Large intestine (tissue), 3 donors: ENCODE measurements at regions not wholly inside any gene's neighbourhood (a gene's known extent, or its start where the extent isn't known, plus 50 kb on each side); places are given as distances from the start of the nearest gene placed in this dataset.
A peak's percentile ranks its signal among the peaks of the same experiment; 100 is the strongest.
"Not testable (repeated sequence)": the region's sequence is repeated elsewhere in the genome, so short reads cannot be mapped to it uniquely, and the experiment has no call there.

Experiments
- DNase-seq, 2 donors: peaks; one replicate each; pipeline versions ENCODE4 v3.0.0 to v3.0.0-alpha.2; 2013
- H3K27ac ChIP-seq: one replicate; pipeline ENCODE4 v1.5.1; 2013; ENCODE audit warnings: low read length
- H3K27me3 ChIP-seq: 2 replicates; pipeline ENCODE4 v1.6.1; 2013; ENCODE audit warnings: low read length; ENCODE audit not compliant: control insufficient read depth, insufficient read depth
- H3K36me3 ChIP-seq: 2 replicates; pipeline ENCODE4 v1.6.1; 2013; ENCODE audit warnings: low read length; ENCODE audit not compliant: control insufficient read depth, insufficient read depth
- H3K4me1 ChIP-seq: one replicate; pipeline ENCODE4 v1.6.1; 2013; ENCODE audit warnings: low read length; ENCODE audit not compliant: control insufficient read depth, insufficient read depth
- H3K4me3 ChIP-seq: one replicate; pipeline ENCODE4 v1.5.1; 2013; ENCODE audit warnings: low read length
- H3K9me3 ChIP-seq: one replicate; pipeline ENCODE4 v1.6.1; 2013; ENCODE audit warnings: mild to moderate bottlenecking, low read depth, low read length, moderate library complexity; ENCODE audit not compliant: control insufficient read depth
- WGBS: methylation state at CpG from one replicate; pipeline ENCODE4 v1.1.5; 2013; ENCODE audit warnings: low lambda C conversion rate; ENCODE audit not compliant: insufficient coverage; 5-methylcytosine and 5-hydroxymethylcytosine counted together

- no peak overlapping the region for H3K27ac ChIP-seq
- DNase-seq, result no peak
- H3K9me3 ChIP-seq, result no peaks in the 10 kb centered on the region
- H3K36me3 ChIP-seq, result no peaks in the 10 kb centered on the region
- no CpG with 5 or more reads among the region's 1 CpG for WGBS
- H3K4me1 ChIP-seq, result no peaks in the 10 kb centered on the region
- H3K27me3 ChIP-seq, result no peaks in the 10 kb centered on the region
- H3K4me3 ChIP-seq, result no peak overlapping the region
Observed at GRCh38 chr14:56419750-56420149, 159.8 kb upstream of the TMEM260 start.

GRCh38 chr14:56422221-56422620, 157.4 kb upstream of the TMEM260 start:
- peaks cover 2% of the 10 kb centered on the region for H3K27me3 ChIP-seq
- H3K36me3 ChIP-seq, result no peaks in the 10 kb centered on the region
- H3K27ac ChIP-seq, result no peak overlapping the region
- H3K9me3 ChIP-seq, result no peaks in the 10 kb centered on the region
- no peak for DNase-seq
- no peak overlapping the region for H3K4me3 ChIP-seq
- no peaks in the 10 kb centered on the region for H3K4me1 ChIP-seq
- WGBS, result 100% methylated on average over 1 of the region's 2 CpGs

GRCh38 chr14:56422703-56423213, 156.8 kb upstream of the TMEM260 start:
- Histone ChIP-seq H3K4me3 (no peak overlapping the region), H3K4me1 (no peaks in the 10 kb centered on the region), H3K27me3 (peaks cover 2% of the 10 kb centered on the region), H3K36me3 (no peaks in the 10 kb centered on the region), H3K9me3 (no peaks in the 10 kb centered on the region), H3K27ac (no peak overlapping the region)
- DNase-seq, result peak; percentile 43 to 60
- WGBS, result no CpG with 5 or more reads among the region's 1 CpG

GRCh38 chr14:56423544-56423943, 156.1 kb upstream of the TMEM260 start:
- no peak overlapping the region for H3K27ac ChIP-seq
- no peaks in the 10 kb centered on the region for H3K36me3 ChIP-seq
- peaks cover 4% of the 10 kb centered on the region for H3K27me3 ChIP-seq
- no peaks in the 10 kb centered on the region for H3K4me1 ChIP-seq
- H3K9me3 ChIP-seq, result no peaks in the 10 kb centered on the region
- no peak for DNase-seq
- no CpG with 5 or more reads among the region's 2 CpGs for WGBS
- H3K4me3 ChIP-seq, result no peak overlapping the region

GRCh38 chr14:56431013-56431412, 148.6 kb upstream of the TMEM260 start:
- Histone ChIP-seq H3K4me3 (no peak overlapping the region), H3K27me3 (peaks cover 25% of the 10 kb centered on the region), H3K36me3 (no peaks in the 10 kb centered on the region), H3K27ac (no peak overlapping the region), H3K9me3 (no peaks in the 10 kb centered on the region), H3K4me1 (no peaks in the 10 kb centered on the region)
- WGBS, result 20% methylated on average over 2 of the region's 4 CpGs
- DNase-seq, result no peak

- Histone ChIP-seq H3K36me3 (no peaks in the 10 kb centered on the region), H3K27ac (no peak overlapping the region), H3K4me3 (no peak overlapping the region), H3K4me1 (no peaks in the 10 kb centered on the region), H3K9me3 (no peaks in the 10 kb centered on the region), H3K27me3 (no peaks in the 10 kb centered on the region)
- DNase-seq, result no peak
- 91% methylated on average over 1 of the region's 2 CpGs for WGBS
Observed at GRCh38 chr14:56449670-56450213, 129.9 kb upstream of the TMEM260 start.

- WGBS, result no CpG with 5 or more reads among the region's 6 CpGs
- Histone ChIP-seq H3K27ac (no peak overlapping the region), H3K27me3 (no peaks in the 10 kb centered on the region), H3K36me3 (no peaks in the 10 kb centered on the region), H3K4me1 (no peaks in the 10 kb centered on the region), H3K9me3 (no peaks in the 10 kb centered on the region), H3K4me3 (no peak overlapping the region)
- DNase-seq, result no peak
Observed at GRCh38 chr14:56452940-56453339, 126.7 kb upstream of the TMEM260 start.

GRCh38 chr14:56454680-56455079, 124.9 kb upstream of the TMEM260 start:
- no CpG with 5 or more reads among the region's 3 CpGs for WGBS
- H3K36me3 ChIP-seq, H3K4me1 ChIP-seq, H3K9me3 ChIP-seq, DNase-seq, H3K27me3 ChIP-seq, H3K4me3 ChIP-seq, H3K27ac ChIP-seq: not testable (repeated sequence)

GRCh38 chr14:56460469-56460868, 119.1 kb upstream of the TMEM260 start:
- Histone ChIP-seq H3K27ac (no peak overlapping the region), H3K4me3 (no peak overlapping the region), H3K36me3 (no peaks in the 10 kb centered on the region), H3K4me1 (no peaks in the 10 kb centered on the region), H3K9me3 (no peaks in the 10 kb centered on the region), H3K27me3 (no peaks in the 10 kb centered on the region)
- WGBS, result 88% methylated on average over 1 of the region's 2 CpGs
- no peak for DNase-seq

GRCh38 chr14:56461276-56462275, 118.0 kb upstream of the TMEM260 start:
- no peak overlapping the region for H3K4me3 ChIP-seq
- DNase-seq, result no peak
- 57% methylated on average over 1 of the region's 8 CpGs for WGBS

More at GRCh38 chr14:56461276-56462275, 118.0 kb upstream of the TMEM260 start:
- H3K9me3 ChIP-seq, result no peaks in the 10 kb centered on the region
- no peaks in the 10 kb centered on the region for H3K36me3 ChIP-seq
- no peaks in the 10 kb centered on the region for H3K4me1 ChIP-seq
- no peak overlapping the region for H3K27ac ChIP-seq
- peaks cover 2% of the 10 kb centered on the region for H3K27me3 ChIP-seq
